ENCODE measurements at regions not wholly inside any gene's neighbourhood (a gene's known extent, or its start where the extent isn't known, plus 50 kb on each side); places are given as distances from the start of the nearest gene placed in this dataset.
"Not testable (repeated sequence)": the region's sequence is repeated elsewhere in the genome, so short reads cannot be mapped to it uniquely, and the experiment has no call there.

GRCh38 chr4:124828382-124828781, 115.8 kb upstream of the ANKRD50 start:
- no peak for TF ChIP-seq CTCF (IDR thresholded peaks at IDR 0.05)
- no peak for DNase-seq
- Mint-ChIP-seq H3K9me3 (peaks cover 0 to 5% (median 3%) of the 10 kb centered on the region in 7 donors), H3K4me1 (no peaks in the 10 kb centered on the region), H3K27ac (no peak overlapping the region), H3K4me3 (no peak overlapping the region), H3K27me3 (ENCODE audit: low read depth in 3 of 3) (peaks cover 0 to 2% (median 0%) of the 10 kb centered on the region in 3 donors), H3K36me3 (no peaks in the 10 kb centered on the region)
- Histone ChIP-seq H3K27ac (ENCODE audit: low read depth in 1 of 2, low read length in 2 of 2) (no peak overlapping the region), H3K4me1 (ENCODE audit: control insufficient read depth in 1 of 2, insufficient read depth in 2 of 2, low read length in 2 of 2) (no peaks in the 10 kb centered on the region), H3K9ac (ENCODE audit: insufficient read depth, low read length, poor library complexity, severe bottlenecking) (no peak overlapping the region), H3K4me2 (replicated peaks; ENCODE audit: extremely low read depth, low read length, poor library complexity, severe bottlenecking) (no peak overlapping the region), H3K36me3 (replicated peaks in 1 of 2; ENCODE audit: control insufficient read depth in 1 of 2, insufficient read depth in 2 of 2, low read length in 2 of 2) (no peaks in the 10 kb centered on the region), H3K79me2 (ENCODE audit: insufficient read depth, low read length) (no peaks in the 10 kb centered on the region), H4K20me1 (ENCODE audit: insufficient read depth, low read length) (no peaks in the 10 kb centered on the region), H3K9me3 (replicated peaks in 1 of 2; ENCODE audit: control insufficient read depth in 1 of 2, insufficient read depth in 1 of 2, low read length in 2 of 2) (no peaks in the 10 kb centered on the region), H3K4me3 (replicated peaks in 1 of 3; ENCODE audit: low read depth in 2 of 3, low read length in 3 of 3) (no peak overlapping the region), H3K27me3 (ENCODE audit: control insufficient read depth in 2 of 2, insufficient read depth in 2 of 2, low read length in 2 of 2) (no peaks in the 10 kb centered on the region), H2AFZ (ENCODE audit: insufficient read depth, low read depth, low read length, poor library complexity, severe bottlenecking) (no peak overlapping the region)
- intact Hi-C loops (cut with micrococcal nuclease): no loop called here

DNA sequence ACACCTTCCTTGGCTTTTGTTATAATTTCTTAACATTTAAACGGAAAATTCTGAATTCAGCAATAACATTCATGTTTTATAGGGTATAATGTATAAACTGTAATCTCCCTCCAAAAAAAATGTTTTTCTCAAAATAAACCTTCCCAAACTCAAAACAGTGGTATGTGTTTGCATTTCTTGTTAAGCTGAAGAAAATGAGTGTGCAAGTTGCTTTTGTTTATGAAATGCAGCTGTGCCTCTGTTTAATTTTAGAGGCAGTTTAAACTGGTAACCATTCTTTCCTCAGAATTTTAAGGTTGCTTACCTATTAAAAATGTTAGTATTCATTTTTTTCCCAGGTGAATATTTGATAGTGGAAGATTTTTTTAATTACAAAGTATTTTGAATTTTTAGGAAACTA, 105.0 kb upstream of the ANKRD50 start:
- Histone ChIP-seq H3K4me3 (replicated peaks in 1 of 3; ENCODE audit: low read depth in 2 of 3, low read length in 3 of 3) (no peak overlapping the region), H3K27me3 (ENCODE audit: control insufficient read depth in 2 of 2, insufficient read depth in 2 of 2, low read length in 2 of 2) (no peaks in the 10 kb centered on the region), H3K79me2 (ENCODE audit: insufficient read depth, low read length) (no peaks in the 10 kb centered on the region), H2AFZ (ENCODE audit: insufficient read depth, low read depth, low read length, poor library complexity, severe bottlenecking) (no peak overlapping the region), H4K20me1 (ENCODE audit: insufficient read depth, low read length) (no peaks in the 10 kb centered on the region), H3K9ac (ENCODE audit: insufficient read depth, low read length, poor library complexity, severe bottlenecking) (no peak overlapping the region), H3K4me1 (ENCODE audit: control insufficient read depth in 1 of 2, insufficient read depth in 2 of 2, low read length in 2 of 2) (no peaks in the 10 kb centered on the region), H3K27ac (ENCODE audit: low read depth in 1 of 2, low read length in 2 of 2) (no peak overlapping the region), H3K36me3 (replicated peaks in 1 of 2; ENCODE audit: control insufficient read depth in 1 of 2, insufficient read depth in 2 of 2, low read length in 2 of 2) (no peaks in the 10 kb centered on the region), H3K4me2 (replicated peaks; ENCODE audit: extremely low read depth, low read length, poor library complexity, severe bottlenecking) (no peak overlapping the region), H3K9me3 (replicated peaks in 1 of 2; ENCODE audit: control insufficient read depth in 1 of 2, insufficient read depth in 1 of 2, low read length in 2 of 2) (peaks cover 3 to 16% of the 10 kb centered on the region in 2 donors)
- DNase-seq: no peak
- H3K36me3 Mint-ChIP-seq: no peaks in the 10 kb centered on the region
- TF ChIP-seq CTCF (IDR thresholded peaks at IDR 0.05): no peak
- H3K27ac Mint-ChIP-seq: no peak overlapping the region
- intact Hi-C loops (cut with micrococcal nuclease): no loop called here
- WGBS (ENCODE audit: insufficient coverage): no CpG with 5 or more reads among the region's 1 CpG
- no peak overlapping the region for H3K4me3 Mint-ChIP-seq
- peaks cover 0 to 3% (median 0%) of the 10 kb centered on the region in 3 donors for H3K27me3 Mint-ChIP-seq (ENCODE audit: low read depth in 3 of 3)
- H3K9me3 Mint-ChIP-seq: peaks cover 0 to 12% (median 6%) of the 10 kb centered on the region in 7 donors
- H3K4me1 Mint-ChIP-seq: no peaks in the 10 kb centered on the region

DNA sequence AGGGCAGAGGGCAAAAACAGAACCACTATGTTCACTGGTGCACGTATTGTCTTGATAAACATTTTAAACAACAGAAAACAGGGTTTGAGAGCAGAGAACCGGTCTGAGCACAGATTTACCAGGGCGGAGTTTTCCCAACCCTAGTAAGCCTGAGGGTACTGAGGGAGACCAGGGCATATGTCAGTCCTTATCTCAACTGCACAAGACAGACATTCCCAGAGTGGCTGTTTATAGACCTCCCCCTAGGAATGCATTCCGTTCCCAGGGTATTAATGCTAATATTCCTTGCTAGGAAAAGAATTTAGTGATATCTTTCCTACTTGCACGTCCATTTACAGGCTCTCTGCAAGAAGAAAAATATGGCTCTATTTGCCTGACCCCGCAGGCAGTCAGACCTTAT, 99.7 kb upstream of the ANKRD50 start:
- H3K9ac ChIP-seq (ENCODE audit: insufficient read depth, low read length, poor library complexity, severe bottlenecking); H3K27ac Mint-ChIP-seq; H3K4me1 ChIP-seq (ENCODE audit: control insufficient read depth in 1 of 2, insufficient read depth in 2 of 2, low read length in 2 of 2); H3K4me3 ChIP-seq (replicated peaks in 1 of 3; ENCODE audit: low read depth in 2 of 3, low read length in 3 of 3); intact Hi-C loops (cut with micrococcal nuclease); H3K4me2 ChIP-seq (replicated peaks; ENCODE audit: extremely low read depth, low read length, poor library complexity, severe bottlenecking); H3K79me2 ChIP-seq (ENCODE audit: insufficient read depth, low read length); H3K27me3 Mint-ChIP-seq (ENCODE audit: low read depth in 3 of 3); H2AFZ ChIP-seq (ENCODE audit: insufficient read depth, low read depth, low read length, poor library complexity, severe bottlenecking); H3K36me3 ChIP-seq (replicated peaks in 1 of 2; ENCODE audit: control insufficient read depth in 1 of 2, insufficient read depth in 2 of 2, low read length in 2 of 2); DNase-seq; H3K27me3 ChIP-seq (ENCODE audit: control insufficient read depth in 2 of 2, insufficient read depth in 2 of 2, low read length in 2 of 2); H3K4me3 Mint-ChIP-seq; H3K27ac ChIP-seq (ENCODE audit: low read depth in 1 of 2, low read length in 2 of 2); H3K36me3 Mint-ChIP-seq; H4K20me1 ChIP-seq (ENCODE audit: insufficient read depth, low read length); H3K4me1 Mint-ChIP-seq: not testable (repeated sequence)
- 93% methylated on average over 4 of the region's 6 CpGs for WGBS (ENCODE audit: insufficient coverage)
- H3K9me3 Mint-ChIP-seq: peaks cover 6 to 14% (median 8%) of the 10 kb centered on the region in 7 donors
- H3K9me3 ChIP-seq (replicated peaks in 1 of 2; ENCODE audit: control insufficient read depth in 1 of 2, insufficient read depth in 1 of 2, low read length in 2 of 2): peaks cover 8 to 17% of the 10 kb centered on the region in 2 donors
